IMR-90 (cell line): ENCODE measurements at regions not wholly inside any gene's neighbourhood (a gene's known extent, or its start where the extent isn't known, plus 50 kb on each side); places are given as distances from the start of the nearest gene placed in this dataset.

Experiments used
- ATAC-seq: fragments of 200-7000 bp; cut with Tn5 transposase; 2 replicates; pipeline ENCODE4 v1.9.1; 2020; ENCODE audit warnings: low read depth, mild to moderate bottlenecking, moderate library complexity
- BruUV-seq: library from RNA; stranded (reverse); fragments of 400-500 nt; replicated peaks from 2 replicates; lab custom pipeline; 2021; lab: Mats Ljungman, UMichigan
- CTCF ChIA-PET: fragments of 300-600 bp; formaldehyde crosslinking; extraction: SDS; loops from one replicate; lab custom pipeline; 2021; ENCODE audit warnings: antibody characterized with exemption; lab: Yijun Ruan, JAX
- POLR2A ChIA-PET: fragments of 300-600 bp; sonication (Branson Sonifier 250); formaldehyde crosslinking; loops from one replicate; lab custom pipeline; 2022; ENCODE audit warnings: antibody characterized with exemption; ENCODE audit not compliant: unreplicated experiment; lab: Charles Lee
- DNase-seq: peaks from one replicate; pipeline ENCODE4 v3.0.0; 2013
- H2AFZ ChIP-seq: replicated peaks from 2 replicates; pipeline ENCODE3; 2013; ENCODE audit warnings: low read length, mild to moderate bottlenecking; ENCODE audit not compliant: poor library complexity
- H2AK5ac ChIP-seq: 2 replicates; pipeline ENCODE4 v1.6.1; 2013; ENCODE audit warnings: low read depth, low read length, inconsistent platforms
- H2AK9ac ChIP-seq: replicated peaks from 2 replicates; pipeline ENCODE3; 2013; ENCODE audit warnings: mild to moderate bottlenecking, low read depth, low read length, moderate library complexity; ENCODE audit not compliant: poor library complexity
- H2BK120ac ChIP-seq: 2 replicates; pipeline ENCODE4 v1.6.1; 2013; ENCODE audit warnings: low read depth, low read length, inconsistent platforms
- H2BK15ac ChIP-seq: 3 replicates; pipeline ENCODE4 v1.6.1; 2013; ENCODE audit warnings: low read depth, low read length, inconsistent platforms
- H2BK20ac ChIP-seq: 2 replicates; pipeline ENCODE4 v1.6.1; 2013; ENCODE audit warnings: low read depth, mild to moderate bottlenecking, inconsistent platforms, low read length, moderate library complexity
- H2BK5ac ChIP-seq: 2 replicates; pipeline ENCODE4 v1.6.1; 2013; ENCODE audit warnings: mild to moderate bottlenecking, low read depth, low read length, inconsistent platforms; ENCODE audit not compliant: poor library complexity, severe bottlenecking
- H3K14ac ChIP-seq: replicated peaks from 2 replicates; pipeline ENCODE4 v1.6.1; 2013; ENCODE audit warnings: low read depth, low read length, inconsistent platforms
- H3K18ac ChIP-seq: 2 replicates; pipeline ENCODE4 v1.6.1; 2013; ENCODE audit warnings: low read depth, low read length, control low read depth
- H3K23ac ChIP-seq: 2 replicates; pipeline ENCODE4 v1.6.1; 2013; ENCODE audit warnings: low read depth, low read length, inconsistent platforms
- H3K27ac ChIP-seq: 2 replicates; pipeline ENCODE4 v1.5.1; 2013; ENCODE audit warnings: mild to moderate bottlenecking, control low read depth, low read length; ENCODE audit not compliant: insufficient read depth
- H3K27me3 ChIP-seq: 2 replicates; pipeline ENCODE4 v1.6.1; 2013; ENCODE audit warnings: low read length; ENCODE audit not compliant: control insufficient read depth, insufficient read depth
- H3K36me3 ChIP-seq: 2 replicates; pipeline ENCODE4 v1.6.1; 2013; ENCODE audit warnings: low read length, mixed read lengths; ENCODE audit not compliant: control insufficient read depth, insufficient read depth
- H3K4ac ChIP-seq: 2 replicates; pipeline ENCODE4 v1.6.1; 2013; ENCODE audit warnings: low read depth, low read length, inconsistent platforms
- H3K4me1 ChIP-seq: 2 replicates; pipeline ENCODE4 v1.6.1; 2013; ENCODE audit warnings: low read length, mixed read lengths; ENCODE audit not compliant: control insufficient read depth, insufficient read depth
- H3K4me2 ChIP-seq: 2 replicates; pipeline ENCODE4 v1.6.1; 2013; ENCODE audit warnings: low read depth, mild to moderate bottlenecking, control low read depth, low read length, moderate library complexity
- H3K4me3 ChIP-seq: 2 replicates; pipeline ENCODE4 v1.5.1; 2013; ENCODE audit warnings: low read depth, mild to moderate bottlenecking, control low read depth, low read length, moderate library complexity; ENCODE audit not compliant: insufficient read depth
- H3K56ac ChIP-seq: 2 replicates; pipeline ENCODE4 v1.6.1; 2013; ENCODE audit warnings: low read length, inconsistent platforms; ENCODE audit not compliant: insufficient read depth; ENCODE audit errors: extremely low read depth
- H3K79me1 ChIP-seq, 2 experiments: 2 replicates each; pipeline ENCODE4 v1.6.1; 2013; ENCODE audit warnings: low read length in 2 of 2, inconsistent platforms in 1 of 2, low read depth in 1 of 2
- H3K9ac ChIP-seq: 2 replicates; pipeline ENCODE4 v1.6.1; 2013; ENCODE audit warnings: low read depth, low read length, control low read depth
- H3K9me1 ChIP-seq: 2 replicates; pipeline ENCODE4 v1.6.1; 2013; ENCODE audit warnings: low read length, inconsistent platforms; ENCODE audit not compliant: insufficient read depth
- H3K9me3 ChIP-seq: 2 replicates; pipeline ENCODE4 v1.6.1; 2013; ENCODE audit warnings: low read length; ENCODE audit not compliant: control insufficient read depth, insufficient read depth
- H4K20me1 ChIP-seq: 2 replicates; pipeline ENCODE4 v1.6.1; 2013; ENCODE audit warnings: low read length, inconsistent platforms; ENCODE audit not compliant: insufficient read depth
- H4K5ac ChIP-seq: 2 replicates; pipeline ENCODE4 v1.6.1; 2013; ENCODE audit warnings: mild to moderate bottlenecking, low read depth, low read length, control low read depth
- H4K8ac ChIP-seq, 2 experiments: 2 replicates each; pipeline ENCODE4 v1.6.1; 2013; ENCODE audit warnings: low read depth in 2 of 2, low read length in 2 of 2, control low read depth in 1 of 2, inconsistent platforms in 1 of 2
- H4K91ac ChIP-seq: 2 replicates; pipeline ENCODE4 v1.6.1; 2013; ENCODE audit warnings: low read depth, low read length, inconsistent platforms; ENCODE audit not compliant: insufficient read depth
- BHLHE40 ChIP-seq: fragments of 150-350 bp; IDR thresholded peaks from 2 replicates; pipeline ENCODE4 v1.6.1; 2016; ENCODE audit warnings: mild to moderate bottlenecking, low read depth, low read length
- CEBPB ChIP-seq: IDR thresholded peaks from 2 replicates; pipeline ENCODE4 v1.6.1; 2012; ENCODE audit warnings: low read depth, low read length, improper control_type of control experiment
- CHD1 ChIP-seq: IDR thresholded peaks from 2 replicates; pipeline ENCODE4 v1.6.1; 2012; ENCODE audit warnings: low read depth, low read length, improper control_type of control experiment
- FOS ChIP-seq: fragments of 150-350 bp; IDR thresholded peaks from 2 replicates; pipeline ENCODE4 v1.6.1; 2016; ENCODE audit warnings: low read depth, low read length
- MAZ ChIP-seq: IDR thresholded peaks from 2 replicates; pipeline ENCODE4 v1.6.1; 2012; ENCODE audit warnings: low read depth, mild to moderate bottlenecking, low read length, improper control_type of control experiment, moderate library complexity, borderline replicate concordance
- NFE2L2 ChIP-seq: fragments of 150-350 bp; IDR thresholded peaks from 2 replicates; pipeline ENCODE4 v1.6.1; 2016; ENCODE audit warnings: low read depth, mild to moderate bottlenecking, low read length
- RCOR1 ChIP-seq: IDR thresholded peaks from 2 replicates; pipeline ENCODE4 v1.6.1; 2012; ENCODE audit warnings: mild to moderate bottlenecking, low read length, improper control_type of control experiment; ENCODE audit not compliant: insufficient replicate concordance
- RFX5 ChIP-seq: IDR thresholded peaks from 2 replicates; pipeline ENCODE4 v1.8.0; 2012; ENCODE audit warnings: low read depth, mild to moderate bottlenecking, low read length, moderate library complexity
- SMC3 ChIP-seq: fragments of 150-350 bp; IDR thresholded peaks from 2 replicates; pipeline ENCODE4 v1.6.1; 2016; ENCODE audit warnings: low read depth, mild to moderate bottlenecking, antibody characterized with exemption, low read length, moderate library complexity
- WGBS, 2 experiments: methylation state at CpG; one replicate each; pipeline versions ENCODE4 v1.1.5 to v1.1.7; 2013; ENCODE audit warnings: missing lambda C conversion rate in 2 of 2; ENCODE audit not compliant: insufficient read length in 1 of 2; ENCODE audit errors: extremely low coverage in 2 of 2; 5-methylcytosine and 5-hydroxymethylcytosine counted together
- dilution Hi-C: fragments of 300-500 bp; cut with HindIII; formaldehyde crosslinking; loops from one replicate; pipeline ENCODE4 v1.14.3; 2018; ENCODE audit warnings: low sequenced_read_pairs; ENCODE audit not compliant: unreplicated experiment
- in situ Hi-C: fragments of 300-500 bp; cut with MboI; formaldehyde crosslinking; loops from 3 replicates; pipeline ENCODE4 v1.14.3; 2019; ENCODE audit warnings: low sequenced_read_pairs, inconsistent platforms, mixed read lengths
- intact Hi-C: fragments of 100-400 bp; cut with micrococcal nuclease; formaldehyde crosslinking; loops from 2 replicates; pipeline ENCODE4 v1.10.0; 2022
- TF ChIP-seq, protein P1 (sequence below): fragments of 150-350 bp; IDR thresholded peaks from 2 replicates; pipeline ENCODE4 v1.6.1; 2017; ENCODE audit warnings: mild to moderate bottlenecking, antibody characterized with exemption, low read length, low read depth
- TF ChIP-seq, protein P2 (sequence below): conservative IDR thresholded peaks from 2 replicates; pipeline ENCODE4 v1.5.1; 2012; ENCODE audit warnings: mild to moderate bottlenecking, low read depth, low read length, improper control_type of control experiment
- TF ChIP-seq, protein P3 (sequence below): fragments of 150-350 bp; IDR thresholded peaks from 2 replicates; pipeline ENCODE4 v1.6.1; 2016; ENCODE audit warnings: low read depth, mild to moderate bottlenecking, low read length, moderate library complexity, borderline replicate concordance

DNA sequence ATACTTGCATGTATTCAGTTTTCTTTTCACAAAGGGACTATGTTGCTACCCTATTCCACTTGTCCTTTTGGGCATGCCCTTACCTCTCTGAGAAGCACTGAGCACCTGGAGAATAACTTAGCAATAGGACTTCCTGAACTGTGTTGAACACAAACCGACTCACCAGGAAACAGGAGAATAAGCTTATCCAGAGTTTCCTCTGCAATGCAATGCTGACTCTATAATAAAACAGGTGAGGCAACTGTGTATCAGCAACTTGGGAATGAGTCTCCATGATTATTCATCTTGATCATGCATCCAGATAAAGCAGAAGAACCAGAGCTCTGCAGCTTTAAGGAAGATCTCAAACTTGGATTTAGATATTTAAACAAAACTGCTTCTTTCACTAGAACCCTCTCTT, 806.5 kb downstream of the IGSF11 start:
- CTCF ChIA-PET, result no interaction called here
- no TSS peak for BruUV-seq
- POLR2A ChIA-PET, result no interaction called here

More for the DNA sequence above, 806.5 kb downstream of the IGSF11 start:
- TF ChIP-seq NFE2L2 (no peak), CEBPB (no peak), SMC3 (no peak), MAZ (no peak), RCOR1 (no peak), BHLHE40 (no peak), CHD1 (no peak), RFX5 (no peak), FOS (no peak)
- TF ChIP-seq, protein P1, sequence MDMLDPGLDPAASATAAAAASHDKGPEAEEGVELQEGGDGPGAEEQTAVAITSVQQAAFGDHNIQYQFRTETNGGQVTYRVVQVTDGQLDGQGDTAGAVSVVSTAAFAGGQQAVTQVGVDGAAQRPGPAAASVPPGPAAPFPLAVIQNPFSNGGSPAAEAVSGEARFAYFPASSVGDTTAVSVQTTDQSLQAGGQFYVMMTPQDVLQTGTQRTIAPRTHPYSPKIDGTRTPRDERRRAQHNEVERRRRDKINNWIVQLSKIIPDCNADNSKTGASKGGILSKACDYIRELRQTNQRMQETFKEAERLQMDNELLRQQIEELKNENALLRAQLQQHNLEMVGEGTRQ, result no peak
- TF ChIP-seq, protein P2, sequence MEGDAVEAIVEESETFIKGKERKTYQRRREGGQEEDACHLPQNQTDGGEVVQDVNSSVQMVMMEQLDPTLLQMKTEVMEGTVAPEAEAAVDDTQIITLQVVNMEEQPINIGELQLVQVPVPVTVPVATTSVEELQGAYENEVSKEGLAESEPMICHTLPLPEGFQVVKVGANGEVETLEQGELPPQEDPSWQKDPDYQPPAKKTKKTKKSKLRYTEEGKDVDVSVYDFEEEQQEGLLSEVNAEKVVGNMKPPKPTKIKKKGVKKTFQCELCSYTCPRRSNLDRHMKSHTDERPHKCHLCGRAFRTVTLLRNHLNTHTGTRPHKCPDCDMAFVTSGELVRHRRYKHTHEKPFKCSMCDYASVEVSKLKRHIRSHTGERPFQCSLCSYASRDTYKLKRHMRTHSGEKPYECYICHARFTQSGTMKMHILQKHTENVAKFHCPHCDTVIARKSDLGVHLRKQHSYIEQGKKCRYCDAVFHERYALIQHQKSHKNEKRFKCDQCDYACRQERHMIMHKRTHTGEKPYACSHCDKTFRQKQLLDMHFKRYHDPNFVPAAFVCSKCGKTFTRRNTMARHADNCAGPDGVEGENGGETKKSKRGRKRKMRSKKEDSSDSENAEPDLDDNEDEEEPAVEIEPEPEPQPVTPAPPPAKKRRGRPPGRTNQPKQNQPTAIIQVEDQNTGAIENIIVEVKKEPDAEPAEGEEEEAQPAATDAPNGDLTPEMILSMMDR, result no peak
- TF ChIP-seq, protein P3, sequence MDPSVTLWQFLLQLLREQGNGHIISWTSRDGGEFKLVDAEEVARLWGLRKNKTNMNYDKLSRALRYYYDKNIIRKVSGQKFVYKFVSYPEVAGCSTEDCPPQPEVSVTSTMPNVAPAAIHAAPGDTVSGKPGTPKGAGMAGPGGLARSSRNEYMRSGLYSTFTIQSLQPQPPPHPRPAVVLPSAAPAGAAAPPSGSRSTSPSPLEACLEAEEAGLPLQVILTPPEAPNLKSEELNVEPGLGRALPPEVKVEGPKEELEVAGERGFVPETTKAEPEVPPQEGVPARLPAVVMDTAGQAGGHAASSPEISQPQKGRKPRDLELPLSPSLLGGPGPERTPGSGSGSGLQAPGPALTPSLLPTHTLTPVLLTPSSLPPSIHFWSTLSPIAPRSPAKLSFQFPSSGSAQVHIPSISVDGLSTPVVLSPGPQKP, result no peak
- H3K36me3 ChIP-seq, result no peaks in the 10 kb centered on the region
- no peak overlapping the region for H3K4ac ChIP-seq
- ATAC-seq (no peak), DNase-seq (no peak)
- no CpG with 5 or more reads among the region's 1 CpG for WGBS, 2 experiments
- no peaks in the 10 kb centered on the region for H4K20me1 ChIP-seq
- H2BK20ac ChIP-seq, result no peak overlapping the region
- dilution Hi-C loops, result no loop called here
- H2BK15ac ChIP-seq, result no peak overlapping the region
- no peak overlapping the region for H3K4me3 ChIP-seq
- in situ Hi-C loops, result no loop called here
- no peak overlapping the region for H3K14ac ChIP-seq
- no peaks in the 10 kb centered on the region for H3K9me3 ChIP-seq
- H3K4me2 ChIP-seq, result no peak overlapping the region
- H3K4me1 ChIP-seq, result no peaks in the 10 kb centered on the region
- H3K18ac ChIP-seq, result no peak overlapping the region
- H2AK9ac ChIP-seq, result no peak overlapping the region
- intact Hi-C loops, result no loop called here
- H3K9ac ChIP-seq, result no peak overlapping the region
- H3K27ac ChIP-seq, result no peak overlapping the region
- no peak overlapping the region for H2AK5ac ChIP-seq
- no peak overlapping the region for H2BK120ac ChIP-seq
- H4K91ac ChIP-seq, result no peak overlapping the region
- H3K27me3 ChIP-seq, result no peaks in the 10 kb centered on the region
- H3K56ac ChIP-seq, result no peak overlapping the region
- no peaks in the 10 kb centered on the region for H3K79me1 ChIP-seq
- no peak overlapping the region for H3K23ac ChIP-seq
- no peak overlapping the region for H4K8ac ChIP-seq
- no peak overlapping the region for H2BK5ac ChIP-seq
- H2AFZ ChIP-seq, result no peak overlapping the region
- no peaks in the 10 kb centered on the region for H3K9me1 ChIP-seq
- H4K5ac ChIP-seq, result no peak overlapping the region
